OCI-LY1 (cell line): ENCODE measurements at regions not wholly inside any gene's neighbourhood (a gene's known extent, or its start where the extent isn't known, plus 50 kb on each side); places are given as distances from the start of the nearest gene placed in this dataset.

Experiments used
- CTCF ChIP-seq: fragments of 200-600 bp; sonication (generic), shearing (Covaris generic); IDR thresholded peaks from 2 replicates; pipeline ENCODE4 v1.5.1; 2017; ENCODE audit warnings: mild to moderate bottlenecking, antibody characterized with exemption, low read length, moderate library complexity, mixed read lengths
- EZH2 ChIP-seq: fragments of 200-600 bp; sonication (generic), shearing (Covaris generic); IDR thresholded peaks from 2 replicates; pipeline ENCODE4 v1.8.0; 2017; ENCODE audit warnings: borderline replicate concordance, mixed run types, mild to moderate bottlenecking, antibody characterized with exemption, low read length, moderate library complexity, mixed read lengths

GRCh38 chr16:62676306-62676705 is 640.1 kb upstream of the CDH8 start:
- TF ChIP-seq CTCF (no peak), EZH2 (no peak)
